Mucosa of stomach (tissue), 1 donor: ENCODE measurements at regions not wholly inside any gene's neighbourhood (a gene's known extent, or its start where the extent isn't known, plus 50 kb on each side); places are given as distances from the start of the nearest gene placed in this dataset.

Experiments
- H3K27me3 ChIP-seq: one replicate; pipeline ENCODE4 v1.7.0; 2013; ENCODE audit warnings: mild to moderate bottlenecking, low read length; ENCODE audit not compliant: control insufficient read depth, insufficient read depth
- H3K36me3 ChIP-seq: one replicate; pipeline ENCODE4 v1.7.0; 2013; ENCODE audit warnings: low read length; ENCODE audit not compliant: control insufficient read depth, insufficient read depth
- H3K4me1 ChIP-seq: one replicate; pipeline ENCODE4 v1.7.0; 2013; ENCODE audit warnings: mild to moderate bottlenecking, low read length; ENCODE audit not compliant: control insufficient read depth, insufficient read depth
- H3K4me3 ChIP-seq: one replicate; pipeline ENCODE4 v1.7.0; 2013; ENCODE audit warnings: low read length
- H3K9ac ChIP-seq: one replicate; pipeline ENCODE4 v1.7.0; 2013; ENCODE audit warnings: mild to moderate bottlenecking, low read length, moderate library complexity
- H3K9me3 ChIP-seq: one replicate; pipeline ENCODE4 v1.7.0; 2013; ENCODE audit warnings: mild to moderate bottlenecking, low read length, moderate library complexity; ENCODE audit not compliant: control insufficient read depth
- donor health status: Pancreatic carcinoma.

GRCh38 chr12:98456576-98457573, 58.5 kb upstream of the TMPO start:
- peaks cover 5% of the 10 kb centered on the region for H3K4me1 ChIP-seq
- no peaks in the 10 kb centered on the region for H3K9me3 ChIP-seq
- H3K4me3 ChIP-seq: peak overlapping the region; percentile 56
- H3K36me3 ChIP-seq: no peaks in the 10 kb centered on the region
- no peaks in the 10 kb centered on the region for H3K27me3 ChIP-seq
- peak overlapping the region; percentile 58 for H3K9ac ChIP-seq

- H3K4me3 ChIP-seq: no peak overlapping the region
- no peaks in the 10 kb centered on the region for H3K36me3 ChIP-seq
- H3K4me1 ChIP-seq: no peaks in the 10 kb centered on the region
- H3K27me3 ChIP-seq: no peaks in the 10 kb centered on the region
- no peak overlapping the region for H3K9ac ChIP-seq
- H3K9me3 ChIP-seq: no peaks in the 10 kb centered on the region
Measured at GRCh38 chr12:98464190-98464589, 51.2 kb upstream of the TMPO start.

GRCh38 chr12:98465505-98465904, 49.9 kb upstream of the TMPO start:
- Histone ChIP-seq H3K27me3 (no peaks in the 10 kb centered on the region), H3K4me1 (no peaks in the 10 kb centered on the region), H3K36me3 (no peaks in the 10 kb centered on the region), H3K9me3 (no peaks in the 10 kb centered on the region), H3K9ac (no peak overlapping the region), H3K4me3 (no peak overlapping the region)
